Fibroblast of pulmonary artery (primary cell): ENCODE measurements at regions not wholly inside any gene's neighbourhood (a gene's known extent, or its start where the extent isn't known, plus 50 kb on each side); places are given as distances from the start of the nearest gene placed in this dataset.

Source experiments
- DNase-seq: peaks from one replicate; pipeline ENCODE4 v3.0.0-alpha.2; 2010; ENCODE audit warnings: low read depth
- H3K4me3 ChIP-seq: replicated peaks from 2 replicates; pipeline ENCODE4 v1.5.1; 2011; ENCODE audit warnings: low read depth, mild to moderate bottlenecking, control low read depth, low read length, moderate library complexity
- TF ChIP-seq, protein P1 (sequence below): IDR thresholded peaks from 2 replicates; pipeline ENCODE4 v1.5.1; 2011; ENCODE audit warnings: mild to moderate bottlenecking, control low read depth, low read length, inconsistent platforms; ENCODE audit errors: missing control alignments

DNA sequence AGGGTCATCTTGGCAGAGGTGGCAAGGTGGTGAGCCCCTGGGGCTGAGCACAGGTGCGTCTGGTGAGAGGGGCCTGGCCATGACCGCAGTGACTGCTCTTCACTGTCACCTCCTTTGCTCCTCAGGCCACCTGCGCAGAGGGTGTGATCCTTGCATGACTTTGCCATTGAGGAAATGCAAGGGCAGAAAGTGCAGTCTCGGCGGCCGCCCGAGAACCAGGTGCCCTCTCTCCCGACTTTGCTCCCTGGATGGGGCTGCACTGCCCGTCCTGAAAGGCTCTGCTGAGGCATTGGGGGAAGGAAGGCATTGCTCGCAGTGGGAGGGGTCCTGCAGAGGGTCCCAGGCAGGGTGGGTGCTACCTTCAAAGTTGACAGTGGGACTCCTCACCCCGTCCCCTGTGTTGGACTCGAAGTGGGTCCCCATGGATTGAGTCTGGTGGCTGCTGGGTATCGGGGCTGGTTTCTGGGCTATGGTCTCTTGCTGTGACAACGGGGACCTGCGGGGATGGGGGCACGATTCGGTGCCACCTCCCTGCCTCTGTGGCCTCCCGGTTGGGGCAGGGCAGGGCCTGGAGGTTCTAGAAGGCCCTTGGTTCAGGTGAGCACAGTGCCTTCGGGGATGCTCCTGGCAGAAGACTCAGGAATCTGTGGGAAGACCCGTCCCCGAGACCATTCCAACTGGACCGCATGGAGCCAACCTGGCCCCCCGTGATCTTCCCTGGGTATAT is 1239.4 kb downstream of the BRD1 start:
- H3K4me3 ChIP-seq: no peak overlapping the region
- TF ChIP-seq, protein P1, sequence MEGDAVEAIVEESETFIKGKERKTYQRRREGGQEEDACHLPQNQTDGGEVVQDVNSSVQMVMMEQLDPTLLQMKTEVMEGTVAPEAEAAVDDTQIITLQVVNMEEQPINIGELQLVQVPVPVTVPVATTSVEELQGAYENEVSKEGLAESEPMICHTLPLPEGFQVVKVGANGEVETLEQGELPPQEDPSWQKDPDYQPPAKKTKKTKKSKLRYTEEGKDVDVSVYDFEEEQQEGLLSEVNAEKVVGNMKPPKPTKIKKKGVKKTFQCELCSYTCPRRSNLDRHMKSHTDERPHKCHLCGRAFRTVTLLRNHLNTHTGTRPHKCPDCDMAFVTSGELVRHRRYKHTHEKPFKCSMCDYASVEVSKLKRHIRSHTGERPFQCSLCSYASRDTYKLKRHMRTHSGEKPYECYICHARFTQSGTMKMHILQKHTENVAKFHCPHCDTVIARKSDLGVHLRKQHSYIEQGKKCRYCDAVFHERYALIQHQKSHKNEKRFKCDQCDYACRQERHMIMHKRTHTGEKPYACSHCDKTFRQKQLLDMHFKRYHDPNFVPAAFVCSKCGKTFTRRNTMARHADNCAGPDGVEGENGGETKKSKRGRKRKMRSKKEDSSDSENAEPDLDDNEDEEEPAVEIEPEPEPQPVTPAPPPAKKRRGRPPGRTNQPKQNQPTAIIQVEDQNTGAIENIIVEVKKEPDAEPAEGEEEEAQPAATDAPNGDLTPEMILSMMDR: no peak
- DNase-seq: no peak

DNA sequence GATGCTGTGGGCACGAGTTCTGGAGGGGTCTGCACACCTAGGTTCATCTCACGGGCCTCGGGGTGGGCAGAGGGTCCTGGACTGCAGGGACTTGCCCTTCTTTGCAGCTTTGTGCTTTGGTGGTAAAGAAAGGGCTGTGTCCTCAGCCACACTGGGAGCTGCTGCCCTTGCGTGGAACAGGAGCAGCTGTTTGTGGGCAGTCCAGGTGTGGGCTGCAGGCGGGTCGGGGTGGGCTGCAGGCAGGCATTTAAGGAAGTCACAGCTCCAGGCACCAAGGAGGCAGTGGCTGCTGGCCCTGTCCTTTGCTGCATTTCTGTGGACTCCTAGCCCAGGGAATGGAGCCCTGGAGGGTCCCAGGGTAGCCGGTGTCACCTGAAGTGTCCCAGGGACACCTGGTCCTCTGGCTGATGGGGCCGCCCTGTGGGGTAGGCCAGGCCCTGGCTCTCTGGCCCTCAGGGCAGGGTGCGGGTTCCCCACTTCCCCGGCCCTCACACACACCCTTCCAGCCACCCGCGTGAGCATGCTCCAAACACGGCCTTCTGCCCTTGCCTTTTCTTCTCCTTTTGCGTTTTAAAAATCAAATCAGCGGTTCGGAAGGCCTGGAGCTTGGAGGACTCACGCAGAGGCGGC is 1240.3 kb downstream of the BRD1 start:
- no peak for DNase-seq
- H3K4me3 ChIP-seq: no peak overlapping the region
- TF ChIP-seq, protein P1: no peak

DNA sequence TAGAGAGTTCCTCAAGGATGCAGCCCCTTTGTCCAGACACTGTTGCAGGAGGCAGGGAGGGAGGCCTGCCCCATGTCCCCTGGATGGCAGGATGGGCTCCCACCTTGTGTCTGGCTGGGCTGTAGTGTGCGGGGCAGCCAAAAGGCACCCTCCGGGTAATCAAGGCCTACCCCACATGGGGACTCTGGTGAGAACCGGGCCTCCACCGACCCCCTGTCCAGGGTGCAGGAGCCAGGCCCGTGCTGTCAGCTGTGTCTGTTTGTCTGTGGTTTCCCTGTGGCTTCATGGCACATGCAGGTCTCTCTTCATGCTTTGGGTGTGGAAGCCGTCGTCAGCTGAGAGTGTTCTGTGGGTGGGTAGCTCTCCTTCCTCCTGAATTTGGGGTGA is 1240.9 kb downstream of the BRD1 start:
- TF ChIP-seq, protein P1: no peak
- no peak for DNase-seq
- no peak overlapping the region for H3K4me3 ChIP-seq

DNA sequence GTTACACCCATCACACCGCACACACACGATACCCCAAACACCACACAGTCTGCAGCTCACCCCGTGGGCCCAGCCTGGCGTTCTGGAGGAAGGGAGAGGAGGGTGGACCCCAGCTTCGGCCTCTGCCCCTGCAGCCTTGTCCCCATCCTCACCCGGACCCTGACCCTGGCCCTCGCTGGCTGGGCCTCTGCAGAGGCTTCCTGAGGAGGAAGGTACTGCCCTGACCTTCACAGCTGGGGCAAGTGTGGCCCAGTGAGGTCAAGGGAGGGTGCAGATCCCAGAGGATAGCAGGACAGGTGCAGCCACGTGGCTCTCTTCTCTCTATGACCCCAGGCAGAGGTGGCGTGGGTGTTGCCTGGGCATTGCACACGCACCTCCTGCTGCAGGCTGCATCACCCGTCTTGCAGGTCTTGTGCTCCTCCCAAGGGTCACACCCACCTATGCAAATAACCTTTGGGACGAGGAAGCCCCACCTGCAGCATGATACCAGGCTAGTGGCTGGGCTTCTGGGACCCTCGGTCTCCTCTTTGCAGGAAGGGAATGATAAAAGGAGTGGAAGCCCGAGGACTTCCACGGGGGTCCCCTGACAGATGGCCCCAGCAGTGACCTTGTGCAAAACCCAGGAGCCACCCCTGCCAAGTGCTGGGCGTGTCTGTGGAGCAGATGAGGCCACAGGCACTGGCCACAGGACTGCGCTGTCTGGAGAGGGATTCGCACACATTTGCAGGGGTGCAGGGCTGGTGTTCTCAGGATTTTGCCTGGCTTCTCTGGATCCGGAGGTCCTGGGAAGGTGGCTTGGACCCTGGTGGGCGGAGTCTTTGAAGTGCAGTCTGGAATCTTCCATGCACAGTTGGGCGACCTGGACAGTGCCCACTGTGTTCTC is 1241.5 kb downstream of the BRD1 start:
- DNase-seq: no peak
- no peak overlapping the region for H3K4me3 ChIP-seq
- TF ChIP-seq, protein P1: no peak

DNA sequence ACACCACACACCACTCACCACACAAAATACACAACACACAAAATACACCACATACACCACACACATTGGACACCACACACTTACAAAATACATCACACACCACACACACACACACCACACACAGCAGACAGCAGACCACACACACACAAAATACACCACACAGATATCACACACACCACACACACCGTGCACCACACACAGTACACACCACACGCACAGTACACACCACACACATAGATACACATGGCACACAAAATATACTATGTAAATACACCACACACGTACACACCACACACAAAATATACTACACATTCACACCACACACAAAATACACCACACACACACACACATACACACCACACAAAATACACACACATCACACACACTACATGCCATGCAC is 1243.5 kb downstream of the BRD1 start:
- TF ChIP-seq, protein P1: no peak
- no peak overlapping the region for H3K4me3 ChIP-seq
- DNase-seq: no peak

DNA sequence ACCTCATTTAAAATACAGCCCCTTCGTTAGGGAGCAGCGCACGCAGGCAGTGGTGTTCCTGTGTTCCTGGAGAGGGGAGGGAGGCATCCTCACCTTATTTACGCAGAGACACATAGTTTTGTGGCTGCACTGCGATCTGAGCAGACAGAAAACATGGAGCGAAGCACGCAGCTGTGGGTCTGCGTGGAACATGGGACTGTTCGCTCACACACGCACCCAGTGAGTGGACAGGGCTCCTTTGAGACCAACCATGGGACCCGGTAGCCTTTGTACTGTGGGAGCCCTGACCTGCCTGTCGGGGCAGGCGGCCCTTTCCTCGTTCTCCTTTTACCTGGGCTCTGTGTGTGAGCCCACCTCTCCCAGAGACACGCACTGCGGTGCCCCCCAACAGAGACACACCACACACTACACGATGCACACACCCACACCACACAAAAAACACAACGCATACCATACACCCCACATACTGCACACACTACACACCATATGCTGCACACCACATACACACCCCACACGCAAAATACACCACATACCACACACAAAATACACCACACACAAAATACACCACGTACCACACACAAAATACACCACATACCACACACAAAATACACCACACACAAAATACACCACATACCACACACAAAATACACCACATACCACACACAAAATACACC is 1245.7 kb downstream of the BRD1 start:
- DNase-seq: peak; percentile 0
- TF ChIP-seq, protein P1: no peak
- no peak overlapping the region for H3K4me3 ChIP-seq
